Breast epithelium (tissue), 4 donors: ENCODE measurements at regions not wholly inside any gene's neighbourhood (a gene's known extent, or its start where the extent isn't known, plus 50 kb on each side); places are given as distances from the start of the nearest gene placed in this dataset.
"Not testable (repeated sequence)": the region's sequence is repeated elsewhere in the genome, so short reads cannot be mapped to it uniquely, and the experiment has no call there.

ENCODE experiments used
- DNase-seq, 2 donors: peaks; one replicate each; pipeline ENCODE4 v3.0.0-alpha.2; 2019; ENCODE audit warnings: low spot score in 2 of 2
- H3K27ac ChIP-seq, 2 donors: fragments of 200-600 bp; sonication (generic) in 1 of 2; one replicate each; pipeline ENCODE4 v1.5.1; 2016 to 2019; ENCODE audit warnings: mild to moderate bottlenecking in 1 of 2
- H3K27me3 ChIP-seq, 2 donors: fragments of 200-600 bp; sonication (generic) in 1 of 2; one replicate each; pipeline versions ENCODE4 v1.5.1 to v1.6.0; 2017 to 2019; ENCODE audit warnings: control low read depth in 1 of 2, mild to moderate bottlenecking in 1 of 2
- H3K36me3 ChIP-seq: fragments of 200-600 bp; one replicate; pipeline ENCODE4 v1.5.1; 2019
- H3K4me1 ChIP-seq, 2 donors: fragments of 200-600 bp; sonication (generic); one replicate each; pipeline ENCODE4 v1.5.1; 2016 to 2019; ENCODE audit warnings: control low read depth in 1 of 2
- H3K4me3 ChIP-seq, 3 donors: fragments of 200-600 bp; sonication (generic); 1 replicate in 2 of 3; 2 replicates in 1 of 3; pipeline ENCODE4 v1.5.1; 2016 to 2019; ENCODE audit warnings: mild to moderate bottlenecking in 3 of 3, moderate library complexity in 2 of 3
- H3K9me3 ChIP-seq, 2 donors: fragments of 200-600 bp; sonication (generic) in 1 of 2; one replicate each; pipeline ENCODE4 v1.5.1; 2016 to 2019; ENCODE audit warnings: control low read depth in 1 of 2
- CTCF ChIP-seq, 3 donors: fragments of 450-650 bp; IDR thresholded peaks; one replicate each; pipeline ENCODE4 v1.5.1; 2016 to 2017; ENCODE audit warnings: antibody characterized with exemption in 3 of 3, mild to moderate bottlenecking in 3 of 3, moderate library complexity in 3 of 3
- POLR2A ChIP-seq: fragments of 450-650 bp; IDR thresholded peaks from one replicate; pipeline ENCODE4 v1.6.1; 2016; ENCODE audit warnings: antibody characterized with exemption, mild to moderate bottlenecking, moderate library complexity
- POLR2AphosphoS5 ChIP-seq, 3 donors: sonication (generic); formaldehyde crosslinking; IDR thresholded peaks; one replicate each; pipeline ENCODE4 v1.6.1; 2017; ENCODE audit warnings: antibody characterized with exemption in 3 of 3
- intact Hi-C: fragments of 100-400 bp; cut with DNase I; formaldehyde crosslinking; loops from one replicate; pipeline ENCODE4 v1.15.1; 2023; ENCODE audit warnings: low total_unique reads

GRCh38 chr4:3896441-3896840, 130.3 kb downstream of the ADRA2C start:
- Histone ChIP-seq H3K4me1 (no peaks in the 10 kb centered on the region), H3K36me3 (no peaks in the 10 kb centered on the region), H3K9me3 (no peaks in the 10 kb centered on the region), H3K4me3 (no peak overlapping the region), H3K27ac (no peak overlapping the region), H3K27me3 (no peaks in the 10 kb centered on the region)
- intact Hi-C loops, result no loop called here
- no peak for TF ChIP-seq CTCF (IDR thresholded peaks at IDR 0.05)
- TF ChIP-seq POLR2A, result no peak
- no peak for TF ChIP-seq POLR2AphosphoS5 (IDR thresholded peaks at IDR 0.05)
- no peak for DNase-seq

- H3K4me1 ChIP-seq, intact Hi-C loops, H3K4me3 ChIP-seq: not testable (repeated sequence)
Measured at GRCh38 chr4:3896871-3897578, 130.8 kb downstream of the ADRA2C start.

GRCh38 chr4:3898098-3898497, 131.9 kb downstream of the ADRA2C start:
- Histone ChIP-seq H3K27me3 (no peaks in the 10 kb centered on the region), H3K9me3 (no peaks in the 10 kb centered on the region), H3K4me1 (no peaks in the 10 kb centered on the region), H3K4me3 (no peak overlapping the region), H3K36me3 (no peaks in the 10 kb centered on the region), H3K27ac (no peak overlapping the region)
- intact Hi-C loops, result no loop called here
- no peak for TF ChIP-seq POLR2A
- no peak for TF ChIP-seq POLR2AphosphoS5 (IDR thresholded peaks at IDR 0.05)
- no peak for TF ChIP-seq CTCF (IDR thresholded peaks at IDR 0.05)
- no peak for DNase-seq

More at GRCh38 chr4:3896871-3897578, 130.8 kb downstream of the ADRA2C start:
- DNase-seq, H3K36me3 ChIP-seq, H3K27ac ChIP-seq, H3K27me3 ChIP-seq, H3K9me3 ChIP-seq: not testable (repeated sequence)

GRCh38 chr4:3898928-3899327, 132.7 kb downstream of the ADRA2C start:
- intact Hi-C loops, H3K36me3 ChIP-seq, H3K4me1 ChIP-seq, H3K9me3 ChIP-seq, H3K4me3 ChIP-seq, H3K27ac ChIP-seq, DNase-seq, H3K27me3 ChIP-seq: not testable (repeated sequence)

GRCh38 chr4:3904264-3904955, 138.2 kb downstream of the ADRA2C start:
- H3K4me3 ChIP-seq, H3K27me3 ChIP-seq, H3K4me1 ChIP-seq, intact Hi-C loops, H3K9me3 ChIP-seq, H3K36me3 ChIP-seq: not testable (repeated sequence)
- peak overlapping the region; percentile 42 to 63 for H3K27ac ChIP-seq
- DNase-seq, result peak in 1 of 2 donors; percentile 35

- H3K36me3 ChIP-seq, intact Hi-C loops, H3K4me1 ChIP-seq, H3K4me3 ChIP-seq, H3K9me3 ChIP-seq, H3K27ac ChIP-seq, DNase-seq, H3K27me3 ChIP-seq: not testable (repeated sequence)
Measured at GRCh38 chr4:3909616-3910015, 143.4 kb downstream of the ADRA2C start.

- H3K27ac ChIP-seq, H3K4me1 ChIP-seq, H3K4me3 ChIP-seq, H3K27me3 ChIP-seq, intact Hi-C loops, DNase-seq, H3K36me3 ChIP-seq, H3K9me3 ChIP-seq: not testable (repeated sequence)
Measured at GRCh38 chr4:3910161-3910950, 144.2 kb downstream of the ADRA2C start.
